ENCODE measurements at regions not wholly inside any gene's neighbourhood (a gene's known extent, or its start where the extent isn't known, plus 50 kb on each side); places are given as distances from the start of the nearest gene placed in this dataset.
"Not testable (repeated sequence)": the region's sequence is repeated elsewhere in the genome, so short reads cannot be mapped to it uniquely, and the experiment has no call there.

DNA sequence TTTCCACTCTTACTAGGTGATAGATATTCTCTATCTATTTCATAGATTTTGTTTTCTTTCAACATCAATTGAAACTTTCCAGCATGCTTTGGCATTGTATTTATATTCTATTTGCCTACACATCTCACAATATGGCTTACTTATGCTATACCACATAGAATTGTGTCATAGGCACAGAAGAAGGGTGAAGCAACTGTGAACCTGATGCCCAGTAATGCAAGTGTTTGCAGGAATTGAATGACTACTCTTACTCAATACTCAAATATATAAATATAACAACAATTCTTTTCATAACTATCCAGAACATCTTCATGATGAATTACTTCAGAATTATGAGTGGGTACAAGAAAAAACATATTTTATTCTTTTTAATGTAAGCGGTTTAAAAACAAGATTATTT lies 165.9 kb downstream of the PTBP2 start:
- DNase-seq (ENCODE audit: low read depth), result no peak
- TF ChIP-seq, protein P1, sequence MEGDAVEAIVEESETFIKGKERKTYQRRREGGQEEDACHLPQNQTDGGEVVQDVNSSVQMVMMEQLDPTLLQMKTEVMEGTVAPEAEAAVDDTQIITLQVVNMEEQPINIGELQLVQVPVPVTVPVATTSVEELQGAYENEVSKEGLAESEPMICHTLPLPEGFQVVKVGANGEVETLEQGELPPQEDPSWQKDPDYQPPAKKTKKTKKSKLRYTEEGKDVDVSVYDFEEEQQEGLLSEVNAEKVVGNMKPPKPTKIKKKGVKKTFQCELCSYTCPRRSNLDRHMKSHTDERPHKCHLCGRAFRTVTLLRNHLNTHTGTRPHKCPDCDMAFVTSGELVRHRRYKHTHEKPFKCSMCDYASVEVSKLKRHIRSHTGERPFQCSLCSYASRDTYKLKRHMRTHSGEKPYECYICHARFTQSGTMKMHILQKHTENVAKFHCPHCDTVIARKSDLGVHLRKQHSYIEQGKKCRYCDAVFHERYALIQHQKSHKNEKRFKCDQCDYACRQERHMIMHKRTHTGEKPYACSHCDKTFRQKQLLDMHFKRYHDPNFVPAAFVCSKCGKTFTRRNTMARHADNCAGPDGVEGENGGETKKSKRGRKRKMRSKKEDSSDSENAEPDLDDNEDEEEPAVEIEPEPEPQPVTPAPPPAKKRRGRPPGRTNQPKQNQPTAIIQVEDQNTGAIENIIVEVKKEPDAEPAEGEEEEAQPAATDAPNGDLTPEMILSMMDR (IDR thresholded peaks at IDR 0.05; ENCODE audit: insufficient read depth, low read depth, low read length), result no peak
- H3K4me3 ChIP-seq (ENCODE audit: low read depth, low read length), result no peak overlapping the region

- DNase-seq (ENCODE audit: low read depth), result no peak
- TF ChIP-seq, protein P1 (IDR thresholded peaks at IDR 0.05; ENCODE audit: insufficient read depth, low read depth, low read length), result no peak
- no peak overlapping the region for H3K4me3 ChIP-seq (ENCODE audit: low read depth, low read length)
Observed at GRCh38 chr1:96901783-96902363, 180.3 kb downstream of the PTBP2 start.

DNA sequence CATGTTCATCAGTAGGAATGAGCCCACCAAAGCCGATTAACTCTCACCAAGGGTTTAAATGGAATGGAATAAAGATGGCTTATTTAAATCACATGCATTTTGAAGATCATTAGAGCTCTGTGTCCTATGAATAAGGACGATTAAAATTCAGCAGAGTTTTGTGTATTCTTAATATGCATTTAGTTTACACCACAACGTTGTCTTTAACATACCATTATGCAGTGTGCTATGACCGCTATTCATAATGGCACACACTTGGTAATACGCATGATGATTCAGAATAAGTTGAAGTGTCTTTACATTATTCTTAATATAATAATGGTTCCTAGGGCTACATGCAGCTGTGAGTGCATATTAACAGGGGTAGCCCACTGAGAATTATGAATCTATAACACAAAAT lies 190.7 kb downstream of the PTBP2 start:
- H3K4me3 ChIP-seq (ENCODE audit: low read depth, low read length), result no peak overlapping the region
- no peak for DNase-seq (ENCODE audit: low read depth)
- TF ChIP-seq, protein P1 (IDR thresholded peaks at IDR 0.05; ENCODE audit: insufficient read depth, low read depth, low read length), result no peak

- not testable (repeated sequence) for H3K4me3 ChIP-seq (ENCODE audit: low read depth, low read length); DNase-seq (ENCODE audit: low read depth)
Observed at GRCh38 chr1:96915701-96916100, 194.1 kb downstream of the PTBP2 start.

- TF ChIP-seq, protein P1 (IDR thresholded peaks at IDR 0.05; ENCODE audit: insufficient read depth, low read depth, low read length), result no peak
- peak; percentile 5 for DNase-seq (ENCODE audit: low read depth)
- no peak overlapping the region for H3K4me3 ChIP-seq (ENCODE audit: low read depth, low read length)
Observed at GRCh38 chr1:96918406-96918805, 196.8 kb downstream of the PTBP2 start.

DNA sequence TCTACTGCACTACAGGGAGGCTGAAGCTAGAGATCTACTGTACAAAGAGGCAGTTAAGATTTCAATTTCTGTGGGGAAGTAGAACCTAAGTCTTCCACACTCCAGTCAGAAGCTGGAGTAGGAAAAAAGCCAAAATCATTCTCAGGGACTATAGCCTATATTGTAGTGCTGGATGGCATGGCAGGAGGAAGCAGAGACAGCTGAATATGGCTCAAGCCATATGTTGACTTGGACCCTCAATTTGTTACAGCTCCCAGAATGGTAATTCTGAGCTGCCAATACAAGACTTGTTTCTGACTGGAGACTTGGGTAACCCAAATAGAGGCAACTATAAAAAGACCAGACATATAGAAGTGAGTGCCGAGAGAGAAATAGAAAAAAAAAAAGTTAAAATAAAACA lies 200.6 kb downstream of the PTBP2 start:
- no peak for DNase-seq (ENCODE audit: low read depth)
- TF ChIP-seq, protein P1 (IDR thresholded peaks at IDR 0.05; ENCODE audit: insufficient read depth, low read depth, low read length), result no peak
- H3K4me3 ChIP-seq (ENCODE audit: low read depth, low read length), result no peak overlapping the region

DNA sequence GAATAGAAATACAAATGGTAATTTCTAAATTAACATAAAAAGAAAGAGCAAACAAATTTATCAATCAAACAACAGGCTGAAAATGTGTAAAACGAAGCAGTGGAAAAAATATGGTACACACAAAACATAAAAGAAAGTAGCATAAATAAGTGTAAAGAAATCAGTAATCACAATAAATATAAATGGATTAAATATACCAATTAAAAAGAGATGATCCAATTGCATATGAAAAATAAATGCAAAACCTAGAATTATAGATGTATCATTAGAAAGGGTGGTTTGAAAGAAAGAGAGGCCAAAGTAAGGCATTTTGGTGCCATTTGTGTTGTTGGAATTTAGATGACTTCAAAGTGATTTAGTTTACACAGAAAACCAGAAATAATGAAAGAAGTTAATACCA lies 202.2 kb downstream of the PTBP2 start:
- TF ChIP-seq, protein P1 (IDR thresholded peaks at IDR 0.05; ENCODE audit: insufficient read depth, low read depth, low read length), result no peak
- H3K4me3 ChIP-seq (ENCODE audit: low read depth, low read length), result no peak overlapping the region
- DNase-seq (ENCODE audit: low read depth), result no peak
